ENCODE measurements at regions not wholly inside any gene's neighbourhood (a gene's known extent, or its start where the extent isn't known, plus 50 kb on each side); places are given as distances from the start of the nearest gene placed in this dataset.

GRCh38 chr1:221343136-221343535 lies 398.8 kb downstream of the DUSP10 start:
- no peak overlapping the region for H3K9ac ChIP-seq (ENCODE audit: low read length)
- TF ChIP-seq REST (IDR thresholded peaks at IDR 0.05; ENCODE audit: borderline replicate concordance) = no peak
- TF ChIP-seq RAD21 (conservative IDR thresholded peaks at IDR 0.05) = no peak
- no peak for TF ChIP-seq POLR2AphosphoS5 (IDR thresholded peaks at IDR 0.05)
- no peak for TF ChIP-seq MXI1 (conservative IDR thresholded peaks at IDR 0.05; ENCODE audit: poor library complexity, severe bottlenecking)
- no peak for TF ChIP-seq SMC3 (conservative IDR thresholded peaks at IDR 0.05; ENCODE audit: poor library complexity)
- no peak for TF ChIP-seq EZH2 (IDR thresholded peaks at IDR 0.05; ENCODE audit: borderline replicate concordance, insufficient read depth, low read length, poor library complexity, severe bottlenecking)
- no peak for TF ChIP-seq EP300 (conservative IDR thresholded peaks at IDR 0.05; ENCODE audit: poor library complexity, severe bottlenecking)
- TF ChIP-seq CTCF (IDR thresholded peaks at IDR 0.05; ENCODE audit: poor library complexity, severe bottlenecking) = no peak
- no peak for TF ChIP-seq TAF1 (IDR thresholded peaks at IDR 0.05; ENCODE audit: low read depth)
- no peaks in the 10 kb centered on the region for H3K9me2 ChIP-seq (ENCODE audit: insufficient read depth, low read length)
- no peak overlapping the region for H3K4me3 ChIP-seq (ENCODE audit: low read length)
- no peaks in the 10 kb centered on the region for H3K36me3 ChIP-seq (ENCODE audit: insufficient read depth, low read length)
- H3K27ac ChIP-seq (ENCODE audit: low read length) = no peak overlapping the region
- H2AFZ ChIP-seq (ENCODE audit: low read depth, low read length) = no peak overlapping the region
- no peaks in the 10 kb centered on the region for H3K9me3 ChIP-seq (ENCODE audit: low read length)
- H3F3A ChIP-seq (ENCODE audit: insufficient read depth, low read length, poor library complexity, severe bottlenecking) = no peaks in the 10 kb centered on the region
- H3K4me2 ChIP-seq (ENCODE audit: low read length) = no peak overlapping the region
- H3K27me3 ChIP-seq (ENCODE audit: insufficient read depth, low read depth, low read length) = no peaks in the 10 kb centered on the region
- H4K20me1 ChIP-seq (ENCODE audit: insufficient read depth) = no peaks in the 10 kb centered on the region
- H3K79me2 ChIP-seq (replicated peaks; ENCODE audit: insufficient read depth, low read length) = no peaks in the 10 kb centered on the region

GRCh38 chr1:221343607-221344006 lies 398.3 kb downstream of the DUSP10 start:
- Histone ChIP-seq H3F3A (ENCODE audit: insufficient read depth, low read length, poor library complexity, severe bottlenecking) (no peaks in the 10 kb centered on the region), H4K20me1 (ENCODE audit: insufficient read depth) (no peaks in the 10 kb centered on the region), H3K79me2 (replicated peaks; ENCODE audit: insufficient read depth, low read length) (no peaks in the 10 kb centered on the region), H3K36me3 (ENCODE audit: insufficient read depth, low read length) (no peaks in the 10 kb centered on the region), H3K27me3 (ENCODE audit: insufficient read depth, low read depth, low read length) (no peaks in the 10 kb centered on the region), H3K9me2 (ENCODE audit: insufficient read depth, low read length) (no peaks in the 10 kb centered on the region), H3K4me3 (ENCODE audit: low read length) (no peak overlapping the region), H3K27ac (ENCODE audit: low read length) (no peak overlapping the region), H3K9me3 (ENCODE audit: low read length) (no peaks in the 10 kb centered on the region), H3K9ac (ENCODE audit: low read length) (no peak overlapping the region), H3K4me2 (ENCODE audit: low read length) (no peak overlapping the region), H2AFZ (ENCODE audit: low read depth, low read length) (no peak overlapping the region)
- no peak for TF ChIP-seq EZH2 (IDR thresholded peaks at IDR 0.05; ENCODE audit: borderline replicate concordance, insufficient read depth, low read length, poor library complexity, severe bottlenecking)

- Histone ChIP-seq H3K36me3 (ENCODE audit: insufficient read depth, low read length) (no peaks in the 10 kb centered on the region), H3K27me3 (ENCODE audit: insufficient read depth, low read depth, low read length) (no peaks in the 10 kb centered on the region), H3K27ac (ENCODE audit: low read length) (no peak overlapping the region), H4K20me1 (ENCODE audit: insufficient read depth) (no peaks in the 10 kb centered on the region), H3K9me2 (ENCODE audit: insufficient read depth, low read length) (no peaks in the 10 kb centered on the region), H2AFZ (ENCODE audit: low read depth, low read length) (no peak overlapping the region), H3K4me3 (ENCODE audit: low read length) (no peak overlapping the region), H3K4me2 (ENCODE audit: low read length) (no peak overlapping the region), H3K9ac (ENCODE audit: low read length) (no peak overlapping the region), H3K79me2 (replicated peaks; ENCODE audit: insufficient read depth, low read length) (no peaks in the 10 kb centered on the region), H3F3A (ENCODE audit: insufficient read depth, low read length, poor library complexity, severe bottlenecking) (no peaks in the 10 kb centered on the region), H3K9me3 (ENCODE audit: low read length) (no peaks in the 10 kb centered on the region)
- TF ChIP-seq RAD21 (conservative IDR thresholded peaks at IDR 0.05) = no peak
- no peak for TF ChIP-seq SMC3 (conservative IDR thresholded peaks at IDR 0.05; ENCODE audit: poor library complexity)
- no peak for TF ChIP-seq TAF1 (IDR thresholded peaks at IDR 0.05; ENCODE audit: low read depth)
- TF ChIP-seq POLR2AphosphoS5 (IDR thresholded peaks at IDR 0.05) = no peak
- no peak for TF ChIP-seq EZH2 (IDR thresholded peaks at IDR 0.05; ENCODE audit: borderline replicate concordance, insufficient read depth, low read length, poor library complexity, severe bottlenecking)
- no peak for TF ChIP-seq REST (IDR thresholded peaks at IDR 0.05; ENCODE audit: borderline replicate concordance)
- TF ChIP-seq EP300 (conservative IDR thresholded peaks at IDR 0.05; ENCODE audit: poor library complexity, severe bottlenecking) = no peak
- no peak for TF ChIP-seq MXI1 (conservative IDR thresholded peaks at IDR 0.05; ENCODE audit: poor library complexity, severe bottlenecking)
- TF ChIP-seq CTCF (IDR thresholded peaks at IDR 0.05; ENCODE audit: poor library complexity, severe bottlenecking) = no peak
These were observed 397.2 kb downstream of the DUSP10 start for GRCh38 chr1:221344693-221345092.
